ENCODE measurements at regions not wholly inside any gene's neighbourhood (a gene's known extent, or its start where the extent isn't known, plus 50 kb on each side); places are given as distances from the start of the nearest gene placed in this dataset.

- no peak for DNase-seq
Observed at GRCh38 chr13:104779311-104779993, 1713.2 kb upstream of the SLC10A2 start.

DNA sequence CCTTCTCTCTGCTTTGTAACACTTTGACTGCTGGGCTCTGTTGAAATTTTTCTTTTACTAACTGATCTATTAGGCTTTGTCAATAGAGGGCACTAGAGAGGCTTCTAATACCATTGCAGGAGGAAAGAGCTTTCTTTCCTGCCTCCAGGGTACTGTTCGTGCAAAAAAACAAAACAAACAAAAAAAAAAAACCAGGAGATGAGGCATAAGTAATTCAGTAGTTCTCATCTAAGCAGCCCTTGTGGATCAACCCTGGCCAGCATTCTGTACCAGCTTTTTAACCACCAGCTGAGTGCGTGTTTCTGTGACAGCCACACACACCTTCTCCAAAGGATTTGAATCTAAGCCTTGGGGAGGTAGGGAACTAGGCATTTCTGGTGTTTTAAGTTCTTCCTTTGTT lies 1707.6 kb upstream of the SLC10A2 start:
- DNase-seq, result no peak

DNA sequence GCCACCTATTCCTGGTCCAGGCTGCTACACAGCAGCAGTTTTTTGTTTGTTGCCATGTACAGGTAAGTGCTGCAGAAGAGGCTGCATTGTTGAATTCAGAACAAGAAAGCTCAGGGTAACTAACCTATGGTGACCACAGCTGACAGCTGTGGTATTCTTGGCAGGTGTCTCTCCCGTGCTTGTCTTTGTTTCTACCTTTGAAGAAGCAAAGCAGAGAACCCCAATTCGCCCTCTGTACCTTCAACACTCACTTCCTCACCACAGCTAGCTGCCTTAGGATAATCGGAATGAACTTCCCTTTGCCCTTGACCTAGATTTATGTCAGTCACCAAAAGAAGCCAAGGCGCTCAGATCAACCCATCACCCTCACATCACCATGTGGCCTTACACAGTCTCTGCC lies 1703.3 kb upstream of the SLC10A2 start:
- no peak for DNase-seq

GRCh38 chr13:104766319-104766718 lies 1700.1 kb upstream of the SLC10A2 start:
- DNase-seq, result no peak

DNA sequence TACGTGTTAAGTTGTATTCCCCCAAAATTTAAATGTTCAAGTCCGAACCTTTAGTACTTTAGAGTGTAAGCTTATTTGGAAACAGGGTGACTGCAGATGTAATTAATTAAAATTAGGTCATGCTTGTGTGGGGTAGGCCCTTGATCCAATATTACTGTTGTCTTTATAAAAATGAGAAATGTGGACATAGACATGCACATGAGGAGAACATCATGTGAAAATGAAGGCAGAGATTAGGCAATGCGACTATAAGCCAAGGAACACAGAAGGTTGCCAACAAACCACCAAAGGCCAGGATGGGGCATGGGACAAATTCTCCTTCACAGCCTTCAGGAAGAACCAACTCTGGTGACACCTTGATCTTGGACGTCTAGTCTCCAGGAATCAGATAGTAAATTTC lies 1698.4 kb upstream of the SLC10A2 start:
- DNase-seq, result no peak

DNA sequence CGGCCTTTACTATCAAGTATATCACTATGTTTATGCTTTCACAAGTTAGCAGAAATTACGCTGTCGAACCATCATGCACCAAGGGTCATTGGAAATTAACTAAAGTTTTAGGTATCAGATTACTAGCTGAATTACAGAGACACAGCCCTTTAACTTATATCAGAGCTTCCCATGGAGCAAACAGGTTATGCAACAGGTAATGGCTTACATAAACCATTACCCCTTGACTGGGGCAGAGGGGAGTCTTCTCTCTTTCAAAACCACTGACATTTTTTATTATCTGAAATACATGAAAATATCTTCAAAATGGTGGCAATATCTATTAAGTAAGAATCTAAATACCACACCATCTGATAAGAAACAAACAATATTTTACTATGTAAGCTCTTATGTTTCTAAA lies 1692.9 kb upstream of the SLC10A2 start:
- no peak for DNase-seq

DNA sequence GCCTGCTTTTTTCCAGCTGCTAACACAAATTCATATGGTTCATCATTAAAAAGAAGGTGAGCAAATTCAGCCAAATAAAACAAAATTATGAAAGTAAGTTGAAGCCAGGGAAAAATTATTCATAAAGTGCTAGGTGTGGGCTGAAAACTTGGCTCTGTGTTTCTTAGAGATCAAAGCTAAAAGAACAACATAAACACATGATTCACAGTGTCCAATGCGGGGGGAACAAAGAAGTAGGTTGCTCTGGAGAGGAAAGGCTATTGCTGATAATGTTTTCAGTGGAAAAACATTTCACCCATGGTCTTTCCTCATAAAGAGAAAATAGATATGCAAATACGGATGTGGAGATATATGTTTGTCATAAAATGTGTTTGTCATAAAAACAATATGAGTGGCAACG lies 1691.5 kb upstream of the SLC10A2 start:
- DNase-seq, result no peak

DNA sequence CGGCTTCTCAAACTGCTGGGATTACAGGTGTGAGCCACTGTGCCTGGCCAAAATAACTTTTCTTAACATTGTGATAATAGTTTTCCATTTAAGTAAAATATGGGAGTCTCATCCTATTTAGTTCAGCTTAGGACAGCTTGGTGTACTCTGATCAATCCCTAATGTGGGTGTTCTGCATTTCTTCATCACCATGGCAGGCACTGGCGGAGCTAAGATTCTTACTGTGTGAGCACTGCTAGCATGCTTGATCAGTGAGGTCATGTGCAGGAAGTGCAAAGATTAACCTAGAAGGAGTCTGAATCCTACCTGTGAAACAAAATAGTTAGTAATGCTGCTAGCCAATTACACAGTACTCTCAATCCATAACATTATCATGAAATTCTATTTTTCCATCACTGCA lies 1684.2 kb upstream of the SLC10A2 start:
- no peak for DNase-seq

GRCh38 chr13:104740641-104741222 lies 1674.5 kb upstream of the SLC10A2 start:
- DNase-seq, result no peak

DNA sequence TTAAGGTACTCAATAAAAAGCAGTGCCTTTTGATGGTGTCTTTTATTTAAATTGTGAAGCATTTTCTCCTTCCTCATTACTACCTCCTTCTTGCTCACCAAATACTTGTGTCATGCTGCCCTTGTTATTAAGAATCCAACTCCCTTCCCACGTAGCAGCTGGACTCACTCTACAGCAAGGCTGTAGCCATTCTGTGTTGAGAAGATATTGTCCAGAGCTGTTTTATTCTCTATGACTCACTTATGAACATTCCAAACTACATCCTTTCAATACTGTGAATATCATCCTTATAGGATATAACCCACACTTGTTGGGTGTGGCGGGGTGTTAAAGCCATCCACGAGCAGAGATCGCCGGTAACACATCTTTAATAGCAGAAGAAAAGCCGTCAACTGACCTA lies 1671.5 kb upstream of the SLC10A2 start:
- DNase-seq, result no peak

DNA sequence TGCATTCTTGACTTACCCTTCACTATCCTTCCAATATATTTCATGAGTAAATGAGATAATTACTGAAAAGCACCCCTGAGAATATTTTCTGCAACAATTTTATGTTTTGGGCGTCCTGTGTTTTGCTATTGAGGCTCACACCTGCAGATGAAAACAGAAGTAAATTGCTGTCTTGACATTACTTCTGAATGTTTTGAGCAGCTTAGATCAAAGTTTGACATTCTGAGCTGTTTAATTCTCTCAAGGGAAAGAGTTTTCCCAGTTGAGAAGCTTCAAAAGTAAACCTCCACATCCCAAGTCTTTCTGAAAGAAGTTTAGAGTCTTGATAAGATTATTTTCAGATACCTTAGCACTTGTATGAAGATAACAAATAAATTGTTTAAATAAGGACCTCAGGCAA lies 1667.2 kb upstream of the SLC10A2 start:
- no peak for DNase-seq

DNA sequence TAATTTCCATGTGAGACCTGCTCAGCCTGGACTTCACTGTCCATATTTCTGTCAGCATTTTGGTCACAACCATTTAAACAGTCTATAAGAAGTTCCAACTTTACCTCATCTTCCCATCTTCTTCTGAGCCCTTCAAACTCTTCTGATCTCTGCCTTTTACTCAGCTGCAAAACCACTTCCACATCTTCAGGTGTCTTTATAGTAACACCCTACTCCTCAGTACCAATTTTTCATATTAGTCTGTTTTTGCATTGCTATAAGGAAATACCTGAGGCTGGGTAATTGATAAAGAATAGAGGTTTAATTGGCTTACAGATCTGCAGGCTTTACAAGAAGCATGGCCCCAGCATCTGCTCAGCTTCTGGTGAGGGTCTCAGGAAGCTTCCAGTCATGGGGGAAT lies 1648.9 kb upstream of the SLC10A2 start:
- DNase-seq, result no peak

DNA sequence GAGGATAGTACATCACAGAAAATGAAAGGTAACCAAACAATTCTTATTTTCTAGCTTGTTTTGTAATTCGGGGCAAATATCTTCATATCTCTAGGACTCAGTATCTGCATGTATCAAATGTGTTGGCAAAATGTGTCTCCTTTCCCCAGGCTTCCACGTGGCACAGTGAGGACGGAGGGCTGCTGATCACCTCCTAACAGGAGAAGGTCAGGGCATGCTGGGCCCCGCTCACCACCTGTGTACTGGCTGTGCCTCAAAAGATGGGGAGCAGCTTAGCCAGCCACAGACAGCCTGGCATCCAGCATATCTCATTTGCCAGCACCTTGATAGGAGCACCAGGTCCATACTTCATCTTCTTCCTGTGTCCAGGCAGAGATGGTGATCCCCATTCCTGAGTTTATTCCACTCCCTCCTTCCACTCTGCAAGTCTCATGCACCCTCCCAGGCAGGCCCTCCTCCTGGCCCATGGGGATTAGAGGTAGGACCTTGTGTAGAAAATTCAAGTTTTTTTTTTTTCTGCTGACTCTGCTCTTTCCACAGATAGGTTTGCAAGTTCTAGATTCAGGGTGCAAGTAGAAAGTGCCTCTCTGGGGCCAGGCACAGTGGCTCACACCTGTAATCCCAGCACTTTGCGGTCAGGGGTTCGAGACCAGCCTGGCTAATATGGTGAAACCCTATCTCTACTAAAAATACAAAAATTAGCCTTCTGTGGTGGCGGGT lies 1639.0 kb upstream of the SLC10A2 start:
- no peak for DNase-seq

GRCh38 chr13:104701591-104701990 lies 1635.4 kb upstream of the SLC10A2 start:
- no peak for DNase-seq

DNA sequence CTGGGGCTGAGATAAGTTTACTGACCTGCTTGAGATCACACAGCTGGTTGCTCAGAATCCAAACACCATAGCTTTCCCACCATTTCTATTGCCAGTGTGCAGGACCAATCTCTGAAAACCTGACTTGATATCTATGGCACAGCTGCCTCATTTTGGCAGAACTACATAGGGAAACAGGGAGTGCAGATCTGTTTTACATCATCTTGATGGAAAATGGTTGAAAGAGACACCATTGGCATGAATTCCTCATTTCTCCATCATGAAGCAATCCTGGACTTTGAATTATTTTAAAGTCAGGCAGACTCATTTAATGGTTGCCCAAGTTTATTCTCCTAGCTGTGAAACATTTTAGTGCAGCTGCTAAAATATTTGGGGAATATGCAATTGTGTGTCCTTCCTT lies 1628.2 kb upstream of the SLC10A2 start:
- no peak for DNase-seq

DNA sequence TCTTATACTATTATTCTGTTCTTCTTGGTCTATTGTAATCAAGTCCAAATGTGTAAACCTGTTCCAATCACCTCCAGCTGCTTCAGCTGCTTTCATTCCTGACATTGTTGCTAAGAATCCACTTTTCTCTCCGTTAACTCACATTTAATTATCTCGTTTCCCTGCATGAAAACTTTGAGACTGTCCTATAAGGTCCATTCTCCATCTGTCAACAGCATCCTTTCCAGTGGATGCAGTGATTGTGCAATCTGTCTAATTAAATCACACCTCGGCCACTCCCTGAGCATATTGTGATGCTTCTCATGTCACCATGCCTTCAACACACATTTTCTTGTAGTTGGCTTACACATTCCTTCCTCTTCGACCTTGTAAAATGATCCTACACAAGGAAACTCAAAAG lies 1626.9 kb upstream of the SLC10A2 start:
- DNase-seq, result no peak

- no peak for DNase-seq
Observed at GRCh38 chr13:104691767-104692467, 1625.7 kb upstream of the SLC10A2 start.

GRCh38 chr13:104686484-104686883 lies 1620.3 kb upstream of the SLC10A2 start:
- no peak for DNase-seq

GRCh38 chr13:104683789-104684188 lies 1617.6 kb upstream of the SLC10A2 start:
- no peak for DNase-seq

GRCh38 chr13:104678161-104678560 lies 1611.9 kb upstream of the SLC10A2 start:
- DNase-seq, result no peak

DNA sequence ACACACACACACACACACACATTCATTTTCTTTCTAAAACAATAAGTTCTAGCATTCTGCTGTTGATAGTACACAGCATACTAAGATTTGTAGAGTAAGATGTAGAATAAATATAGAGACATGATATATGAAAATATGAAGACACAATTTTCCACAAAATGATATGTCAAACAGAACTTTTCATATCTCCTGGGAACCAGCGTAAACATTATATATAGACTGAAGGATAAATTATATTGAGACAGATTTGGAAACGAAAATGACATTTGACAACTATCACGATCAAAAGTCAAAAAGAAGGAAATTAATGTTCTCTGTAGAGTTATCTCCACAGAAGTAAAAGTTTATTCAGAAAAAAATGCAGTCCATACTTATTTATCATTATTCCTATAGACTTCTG lies 1605.7 kb upstream of the SLC10A2 start:
- DNase-seq, result no peak

- no peak for DNase-seq
Observed at GRCh38 chr13:104657196-104657595, 1591.0 kb upstream of the SLC10A2 start.

DNA sequence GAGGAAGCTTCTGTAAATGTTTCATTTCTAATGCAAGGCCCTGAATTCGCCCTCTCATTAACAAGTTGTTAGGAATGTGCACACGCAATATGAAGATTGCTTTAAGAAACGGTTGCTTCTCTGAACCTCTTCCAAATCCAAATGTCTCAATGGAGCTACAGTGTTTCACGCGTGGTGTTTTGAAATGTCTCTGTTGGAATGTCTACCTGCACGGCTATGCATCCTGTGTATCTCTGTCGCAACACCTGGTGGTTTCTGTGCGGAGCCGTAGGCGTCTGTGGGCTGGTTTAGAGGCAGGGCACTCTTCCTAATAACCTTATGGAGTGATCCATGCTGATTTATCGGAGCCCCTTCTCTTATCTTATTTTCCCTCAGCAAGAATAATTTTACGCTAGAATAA lies 1584.2 kb upstream of the SLC10A2 start:
- no peak for DNase-seq

GRCh38 chr13:104648291-104648690 lies 1582.1 kb upstream of the SLC10A2 start:
- DNase-seq, result no peak
